Astrocyte (in vitro differentiated cells and primary cell): ENCODE measurements at regions not wholly inside any gene's neighbourhood (a gene's known extent, or its start where the extent isn't known, plus 50 kb on each side); places are given as distances from the start of the nearest gene placed in this dataset.

Source experiments
- CTCF ChIP-seq: IDR thresholded peaks from 2 replicates; pipeline ENCODE4 v1.5.1; 2011; ENCODE audit warnings: low read depth, mild to moderate bottlenecking, inconsistent platforms, low read length, moderate library complexity; ENCODE audit not compliant: insufficient read depth
- EZH2 ChIP-seq: IDR thresholded peaks from 2 replicates; pipeline ENCODE4 v1.6.1; 2012; ENCODE audit warnings: mild to moderate bottlenecking, low read length, inconsistent platforms; ENCODE audit not compliant: insufficient read depth

- TF ChIP-seq CTCF (no peak), EZH2 (no peak)
Measured at GRCh38 chr2:59726228-59727120, 827.0 kb downstream of the BCL11A start.
